ENCODE measurements at regions not wholly inside any gene's neighbourhood (a gene's known extent, or its start where the extent isn't known, plus 50 kb on each side); places are given as distances from the start of the nearest gene placed in this dataset.

DNA sequence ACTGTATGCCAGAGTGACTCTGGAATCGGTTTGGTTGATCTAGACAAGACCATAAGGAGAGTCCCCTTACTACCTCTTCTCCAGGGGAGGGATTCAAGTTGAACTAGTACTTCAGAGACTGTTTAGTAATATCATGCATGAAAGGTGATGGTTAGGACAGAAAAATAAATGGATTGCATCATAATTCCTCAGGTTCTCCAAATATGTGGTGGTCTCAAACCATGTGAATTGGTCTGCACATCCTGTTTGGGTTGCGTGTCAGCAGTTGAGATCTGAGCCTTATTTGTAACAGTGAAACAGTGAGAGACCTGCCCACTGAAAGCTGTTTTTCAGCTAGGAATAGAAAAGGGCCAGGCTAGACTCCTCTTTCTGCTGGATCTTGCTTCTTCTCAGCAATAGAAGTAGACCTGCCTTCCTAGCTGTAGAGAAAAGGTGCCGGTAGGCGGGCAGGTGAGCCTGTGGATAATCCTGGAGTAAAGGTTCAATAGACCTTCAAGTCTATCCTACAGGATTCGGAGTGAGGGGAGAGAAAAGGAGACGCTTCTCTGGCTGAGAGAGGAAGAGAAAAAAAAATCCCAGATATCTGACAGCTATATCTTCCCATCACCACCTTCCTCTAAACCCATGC lies 258.5 kb upstream of the E2F7 start:
- TF ChIP-seq, protein P1, sequence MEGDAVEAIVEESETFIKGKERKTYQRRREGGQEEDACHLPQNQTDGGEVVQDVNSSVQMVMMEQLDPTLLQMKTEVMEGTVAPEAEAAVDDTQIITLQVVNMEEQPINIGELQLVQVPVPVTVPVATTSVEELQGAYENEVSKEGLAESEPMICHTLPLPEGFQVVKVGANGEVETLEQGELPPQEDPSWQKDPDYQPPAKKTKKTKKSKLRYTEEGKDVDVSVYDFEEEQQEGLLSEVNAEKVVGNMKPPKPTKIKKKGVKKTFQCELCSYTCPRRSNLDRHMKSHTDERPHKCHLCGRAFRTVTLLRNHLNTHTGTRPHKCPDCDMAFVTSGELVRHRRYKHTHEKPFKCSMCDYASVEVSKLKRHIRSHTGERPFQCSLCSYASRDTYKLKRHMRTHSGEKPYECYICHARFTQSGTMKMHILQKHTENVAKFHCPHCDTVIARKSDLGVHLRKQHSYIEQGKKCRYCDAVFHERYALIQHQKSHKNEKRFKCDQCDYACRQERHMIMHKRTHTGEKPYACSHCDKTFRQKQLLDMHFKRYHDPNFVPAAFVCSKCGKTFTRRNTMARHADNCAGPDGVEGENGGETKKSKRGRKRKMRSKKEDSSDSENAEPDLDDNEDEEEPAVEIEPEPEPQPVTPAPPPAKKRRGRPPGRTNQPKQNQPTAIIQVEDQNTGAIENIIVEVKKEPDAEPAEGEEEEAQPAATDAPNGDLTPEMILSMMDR (conservative IDR thresholded peaks at IDR 0.05; ENCODE audit: low read length) = no peak
- TF ChIP-seq EZH2phosphoT487 (IDR thresholded peaks at IDR 0.05; ENCODE audit: borderline replicate concordance) = no peak

Measured in Loucy (cell line).